ENCODE measurements at regions not wholly inside any gene's neighbourhood (a gene's known extent, or its start where the extent isn't known, plus 50 kb on each side); places are given as distances from the start of the nearest gene placed in this dataset.

GRCh38 chr2:156659694-156660093, 223.5 kb downstream of the GPD2 start:
- no peak for TF ChIP-seq CTCF (IDR thresholded peaks at IDR 0.05; ENCODE audit: insufficient read depth, low read length, poor library complexity, severe bottlenecking)
- no peak overlapping the region for H3K4me3 ChIP-seq (replicated peaks; ENCODE audit: low read depth, low read length)
- H3K36me3 ChIP-seq (ENCODE audit: control insufficient read depth, insufficient read depth, low read length) = no peaks in the 10 kb centered on the region
- no peak for DNase-seq (ENCODE audit: extremely low read depth, insufficient read length)
- no peaks in the 10 kb centered on the region for H3K27me3 ChIP-seq (replicated peaks; ENCODE audit: control insufficient read depth, insufficient read depth, low read length)

- H3K4me3 ChIP-seq (replicated peaks; ENCODE audit: low read depth, low read length) = no peak overlapping the region
- no peak for TF ChIP-seq CTCF (IDR thresholded peaks at IDR 0.05; ENCODE audit: insufficient read depth, low read length, poor library complexity, severe bottlenecking)
- DNase-seq (ENCODE audit: extremely low read depth, insufficient read length) = no peak
- H3K27me3 ChIP-seq (replicated peaks; ENCODE audit: control insufficient read depth, insufficient read depth, low read length) = no peaks in the 10 kb centered on the region
- H3K36me3 ChIP-seq (ENCODE audit: control insufficient read depth, insufficient read depth, low read length) = no peaks in the 10 kb centered on the region
Observed at GRCh38 chr2:156663757-156664409, 227.7 kb downstream of the GPD2 start.

GRCh38 chr2:156666130-156666785, 230.1 kb downstream of the GPD2 start:
- DNase-seq (ENCODE audit: extremely low read depth, insufficient read length) = no peak
- no peak for TF ChIP-seq CTCF (IDR thresholded peaks at IDR 0.05; ENCODE audit: insufficient read depth, low read length, poor library complexity, severe bottlenecking)
- no peaks in the 10 kb centered on the region for H3K36me3 ChIP-seq (ENCODE audit: control insufficient read depth, insufficient read depth, low read length)
- H3K27me3 ChIP-seq (replicated peaks; ENCODE audit: control insufficient read depth, insufficient read depth, low read length) = no peaks in the 10 kb centered on the region
- H3K4me3 ChIP-seq (replicated peaks; ENCODE audit: low read depth, low read length) = no peak overlapping the region

GRCh38 chr2:156670104-156670503, 233.9 kb downstream of the GPD2 start:
- DNase-seq (ENCODE audit: extremely low read depth, insufficient read length) = no peak
- no peak overlapping the region for H3K4me3 ChIP-seq (replicated peaks; ENCODE audit: low read depth, low read length)
- no peak for TF ChIP-seq CTCF (IDR thresholded peaks at IDR 0.05; ENCODE audit: insufficient read depth, low read length, poor library complexity, severe bottlenecking)

GRCh38 chr2:156671706-156672361, 235.7 kb downstream of the GPD2 start:
- no peak overlapping the region for H3K4me3 ChIP-seq (replicated peaks; ENCODE audit: low read depth, low read length)
- DNase-seq (ENCODE audit: extremely low read depth, insufficient read length) = no peak
- H3K27me3 ChIP-seq (replicated peaks; ENCODE audit: control insufficient read depth, insufficient read depth, low read length) = no peaks in the 10 kb centered on the region
- no peaks in the 10 kb centered on the region for H3K36me3 ChIP-seq (ENCODE audit: control insufficient read depth, insufficient read depth, low read length)
- no peak for TF ChIP-seq CTCF (IDR thresholded peaks at IDR 0.05; ENCODE audit: insufficient read depth, low read length, poor library complexity, severe bottlenecking)

More at GRCh38 chr2:156670104-156670503, 233.9 kb downstream of the GPD2 start:
- Histone ChIP-seq H3K27me3 (replicated peaks; ENCODE audit: control insufficient read depth, insufficient read depth, low read length) (no peaks in the 10 kb centered on the region), H3K36me3 (ENCODE audit: control insufficient read depth, insufficient read depth, low read length) (no peaks in the 10 kb centered on the region)

All from GM06990 (cell line).